SU-DHL-6 (cell line): ENCODE measurements at regions not wholly inside any gene's neighbourhood (a gene's known extent, or its start where the extent isn't known, plus 50 kb on each side); places are given as distances from the start of the nearest gene placed in this dataset.

Experiments
- CTCF ChIP-seq: fragments of 200-600 bp; sonication (generic); IDR thresholded peaks from one replicate; pipeline ENCODE4 v1.5.1; 2017; ENCODE audit warnings: antibody characterized with exemption, mild to moderate bottlenecking, low read length, moderate library complexity; ENCODE audit not compliant: insufficient read depth, poor library complexity, severe bottlenecking
- EZH2phosphoT487 ChIP-seq: fragments of 200-600 bp; sonication (generic), shearing (Covaris generic); conservative IDR thresholded peaks from 2 replicates; pipeline ENCODE4 v1.6.1; 2018; ENCODE audit warnings: mild to moderate bottlenecking, antibody characterized with exemption, low read length, moderate library complexity, mixed read lengths

- no peak for TF ChIP-seq CTCF
- TF ChIP-seq EZH2phosphoT487: no peak
Measured at GRCh38 chr13:105345131-105345530, 1190.3 kb downstream of the EFNB2 start.
